HepG2 (cell line): ENCODE measurements at regions not wholly inside any gene's neighbourhood (a gene's known extent, or its start where the extent isn't known, plus 50 kb on each side); places are given as distances from the start of the nearest gene placed in this dataset.

Source experiments
- BRD4 ChIP-seq: sonication (generic); formaldehyde crosslinking; IDR thresholded peaks from 2 replicates; pipeline ENCODE4 v1.4.0; 2020; ENCODE audit warnings: missing genetic modification reagents
- EED ChIP-seq: sonication (generic); formaldehyde crosslinking; IDR thresholded peaks from 2 replicates; pipeline ENCODE4 v1.5.0; 2020; ENCODE audit warnings: mild to moderate bottlenecking, missing genetic modification reagents
- EHMT2 ChIP-seq: fragments of 200-600 bp; sonication (generic); IDR thresholded peaks from 2 replicates; pipeline ENCODE4 v1.7.0; 2017; ENCODE audit warnings: antibody characterized with exemption, low read depth, low read length, borderline replicate concordance
- HNRNPK ChIP-seq: fragments of 200-400 bp; formaldehyde crosslinking; IDR thresholded peaks from 2 replicates; pipeline ENCODE4 v1.6.1; 2018; ENCODE audit warnings: low read length, low read depth, moderate library complexity, mild to moderate bottlenecking; ENCODE audit not compliant: poor library complexity, severe bottlenecking
- MED13 ChIP-seq: sonication (generic); formaldehyde crosslinking; IDR thresholded peaks from 2 replicates; pipeline ENCODE4 v1.5.0; 2020; ENCODE audit warnings: missing genetic modification reagents
- NKX3-1 ChIP-seq: sonication (generic); formaldehyde crosslinking; IDR thresholded peaks from 2 replicates; pipeline ENCODE4 v1.5.0; 2020; ENCODE audit warnings: missing genetic modification reagents
- SALL1 ChIP-seq: sonication (generic); formaldehyde crosslinking; IDR thresholded peaks from 2 replicates; pipeline ENCODE4 v1.8.0; 2022; ENCODE audit warnings: mild to moderate bottlenecking, missing genetic modification reagents
- SRSF1 ChIP-seq: fragments of 200-400 bp; formaldehyde crosslinking; optimal IDR thresholded peaks from 2 replicates; pipeline ENCODE3; 2017; ENCODE audit warnings: mild to moderate bottlenecking, low read depth, low read length, moderate library complexity
- ZNF180 ChIP-seq: sonication (generic); formaldehyde crosslinking; IDR thresholded peaks from 2 replicates; pipeline ENCODE4 v1.4.0; 2020; ENCODE audit warnings: low read depth, missing genetic modification reagents, borderline replicate concordance
- ZNF782 ChIP-seq: sonication (generic); formaldehyde crosslinking; IDR thresholded peaks from 2 replicates; pipeline ENCODE4 v1.4.0; 2020; ENCODE audit warnings: missing genetic modification reagents, mild to moderate bottlenecking, borderline replicate concordance
- TF ChIP-seq, protein P1 (sequence below): sonication (generic); formaldehyde crosslinking; IDR thresholded peaks from 2 replicates; pipeline ENCODE4 v1.5.0; 2020; ENCODE audit warnings: mild to moderate bottlenecking, missing genetic modification reagents, moderate library complexity
- TF ChIP-seq, protein P2 (sequence below): IDR thresholded peaks from 2 replicates; pipeline ENCODE4 v1.6.1; 2016; ENCODE audit warnings: missing compliant biosample characterization, missing genetic modification reagents, borderline replicate concordance
- TF ChIP-seq, protein P3 (sequence below): sonication (generic); formaldehyde crosslinking; IDR thresholded peaks from 2 replicates; pipeline ENCODE4 v1.5.0; 2020; ENCODE audit warnings: mild to moderate bottlenecking, missing genetic modification reagents

DNA sequence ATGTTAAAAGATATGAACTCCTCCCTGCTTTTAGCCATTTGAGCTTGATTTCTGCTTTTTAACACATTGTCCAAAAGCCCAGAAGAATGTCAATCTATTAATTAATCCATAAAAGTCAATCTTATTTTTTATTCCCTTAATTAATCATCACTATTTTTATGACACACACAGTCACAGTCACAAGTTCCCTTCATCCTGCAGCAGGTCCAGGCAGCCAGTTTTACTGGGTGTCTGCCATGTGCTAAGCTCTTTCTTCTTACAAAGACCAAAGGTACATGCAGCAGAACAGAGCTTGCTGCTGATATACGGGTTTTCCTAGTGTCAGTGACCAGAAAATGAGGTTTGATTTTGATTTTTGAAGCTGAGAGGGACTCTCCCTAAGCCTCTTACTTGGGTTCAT is 53.3 kb upstream of the SLC22A23 start:
- TF ChIP-seq, protein P1, sequence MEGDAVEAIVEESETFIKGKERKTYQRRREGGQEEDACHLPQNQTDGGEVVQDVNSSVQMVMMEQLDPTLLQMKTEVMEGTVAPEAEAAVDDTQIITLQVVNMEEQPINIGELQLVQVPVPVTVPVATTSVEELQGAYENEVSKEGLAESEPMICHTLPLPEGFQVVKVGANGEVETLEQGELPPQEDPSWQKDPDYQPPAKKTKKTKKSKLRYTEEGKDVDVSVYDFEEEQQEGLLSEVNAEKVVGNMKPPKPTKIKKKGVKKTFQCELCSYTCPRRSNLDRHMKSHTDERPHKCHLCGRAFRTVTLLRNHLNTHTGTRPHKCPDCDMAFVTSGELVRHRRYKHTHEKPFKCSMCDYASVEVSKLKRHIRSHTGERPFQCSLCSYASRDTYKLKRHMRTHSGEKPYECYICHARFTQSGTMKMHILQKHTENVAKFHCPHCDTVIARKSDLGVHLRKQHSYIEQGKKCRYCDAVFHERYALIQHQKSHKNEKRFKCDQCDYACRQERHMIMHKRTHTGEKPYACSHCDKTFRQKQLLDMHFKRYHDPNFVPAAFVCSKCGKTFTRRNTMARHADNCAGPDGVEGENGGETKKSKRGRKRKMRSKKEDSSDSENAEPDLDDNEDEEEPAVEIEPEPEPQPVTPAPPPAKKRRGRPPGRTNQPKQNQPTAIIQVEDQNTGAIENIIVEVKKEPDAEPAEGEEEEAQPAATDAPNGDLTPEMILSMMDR (CRISPR knock-in tag), result no peak
- TF ChIP-seq SRSF1, result no peak
- no peak for TF ChIP-seq HNRNPK
- TF ChIP-seq ZNF180 (CRISPR knock-in tag), result no peak
- no peak for TF ChIP-seq NKX3-1 (CRISPR knock-in tag)
- no peak for TF ChIP-seq MED13 (CRISPR knock-in tag)
- no peak for TF ChIP-seq EED (CRISPR knock-in tag)
- no peak for TF ChIP-seq ZNF782
- TF ChIP-seq, protein P2, sequence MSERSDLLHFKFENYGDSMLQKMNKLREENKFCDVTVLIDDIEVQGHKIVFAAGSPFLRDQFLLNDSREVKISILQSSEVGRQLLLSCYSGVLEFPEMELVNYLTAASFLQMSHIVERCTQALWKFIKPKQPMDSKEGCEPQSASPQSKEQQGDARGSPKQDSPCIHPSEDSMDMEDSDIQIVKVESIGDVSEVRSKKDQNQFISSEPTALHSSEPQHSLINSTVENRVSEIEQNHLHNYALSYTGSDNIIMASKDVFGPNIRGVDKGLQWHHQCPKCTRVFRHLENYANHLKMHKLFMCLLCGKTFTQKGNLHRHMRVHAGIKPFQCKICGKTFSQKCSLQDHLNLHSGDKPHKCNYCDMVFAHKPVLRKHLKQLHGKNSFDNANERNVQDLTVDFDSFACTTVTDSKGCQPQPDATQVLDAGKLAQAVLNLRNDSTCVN, result no peak
- TF ChIP-seq, protein P3, sequence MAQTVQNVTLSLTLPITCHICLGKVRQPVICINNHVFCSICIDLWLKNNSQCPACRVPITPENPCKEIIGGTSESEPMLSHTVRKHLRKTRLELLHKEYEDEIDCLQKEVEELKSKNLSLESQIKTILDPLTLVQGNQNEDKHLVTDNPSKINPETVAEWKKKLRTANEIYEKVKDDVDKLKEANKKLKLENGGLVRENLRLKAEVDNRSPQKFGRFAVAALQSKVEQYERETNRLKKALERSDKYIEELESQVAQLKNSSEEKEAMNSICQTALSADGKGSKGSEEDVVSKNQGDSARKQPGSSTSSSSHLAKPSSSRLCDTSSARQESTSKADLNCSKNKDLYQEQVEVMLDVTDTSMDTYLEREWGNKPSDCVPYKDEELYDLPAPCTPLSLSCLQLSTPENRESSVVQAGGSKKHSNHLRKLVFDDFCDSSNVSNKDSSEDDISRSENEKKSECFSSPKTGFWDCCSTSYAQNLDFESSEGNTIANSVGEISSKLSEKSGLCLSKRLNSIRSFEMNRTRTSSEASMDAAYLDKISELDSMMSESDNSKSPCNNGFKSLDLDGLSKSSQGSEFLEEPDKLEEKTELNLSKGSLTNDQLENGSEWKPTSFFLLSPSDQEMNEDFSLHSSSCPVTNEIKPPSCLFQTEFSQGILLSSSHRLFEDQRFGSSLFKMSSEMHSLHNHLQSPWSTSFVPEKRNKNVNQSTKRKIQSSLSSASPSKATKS (CRISPR knock-in tag), result no peak
- no peak for TF ChIP-seq BRD4
- TF ChIP-seq EHMT2, result no peak
- TF ChIP-seq SALL1 (CRISPR knock-in tag), result no peak
